ENCODE measurements at regions not wholly inside any gene's neighbourhood (a gene's known extent, or its start where the extent isn't known, plus 50 kb on each side); places are given as distances from the start of the nearest gene placed in this dataset.

DNA sequence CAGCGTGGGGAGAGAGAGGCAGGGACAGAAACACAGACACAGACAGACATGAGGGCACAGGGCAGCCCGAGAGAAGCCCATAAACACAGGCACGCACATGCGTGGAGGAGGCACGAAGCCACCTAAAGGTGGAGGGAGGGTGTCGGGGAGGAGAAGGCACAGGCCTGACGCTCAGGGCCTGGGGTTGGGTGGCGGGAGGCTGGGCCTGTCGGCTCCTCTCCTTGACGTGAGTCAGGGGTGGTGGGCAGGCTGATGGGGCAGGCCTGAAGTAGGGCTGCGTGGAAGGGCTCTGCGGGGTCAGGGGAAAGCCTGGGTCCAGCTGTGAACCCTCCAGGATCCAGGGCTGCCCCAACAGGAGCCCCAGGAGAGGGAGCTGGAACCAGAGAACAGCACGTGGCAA is 74.2 kb downstream of the EPHB3 start:
- Histone ChIP-seq H2AFZ (ENCODE audit: low read depth, low read length, poor library complexity, severe bottlenecking) (no peak overlapping the region), H3K9me2 (ENCODE audit: insufficient read depth) (no peaks in the 10 kb centered on the region), H3K4me3 (replicated peaks in 1 of 2; ENCODE audit: low read depth in 1 of 2, low read length in 2 of 2) (no peak overlapping the region), H3K27ac (ENCODE audit: low read depth, low read length) (no peak overlapping the region), H3K9me3 (ENCODE audit: control insufficient read depth in 1 of 2, insufficient read depth in 1 of 2, low read depth in 1 of 2, low read length in 2 of 2) (no peaks in the 10 kb centered on the region), H3K79me2 (ENCODE audit: insufficient read depth, low read length) (no peaks in the 10 kb centered on the region), H3K4me2 (ENCODE audit: low read length) (no peak overlapping the region), H3K27me3 (ENCODE audit: insufficient read depth, low read length) (no peaks in the 10 kb centered on the region), H3K9ac (ENCODE audit: low read length) (no peak overlapping the region), H3K36me3 (ENCODE audit: control insufficient read depth in 1 of 2, insufficient read depth in 2 of 2, low read length in 2 of 2) (no peaks in the 10 kb centered on the region), H4K20me1 (ENCODE audit: insufficient read depth) (no peaks in the 10 kb centered on the region), H3K4me1 (ENCODE audit: control insufficient read depth in 1 of 2, insufficient read depth in 2 of 2, low read length in 2 of 2) (peaks cover 3 to 12% of the 10 kb centered on the region in 2 experiments; a peak in 3 of 4 replicates)
- ChIA-PET POLR2A (no interaction called here), RAD21 (ENCODE audit: low non-redundant PET in 1 of 2, low total read pairs in 2 of 2, uncharacterized antibody in 2 of 2, unreplicated experiment in 2 of 2) (no interaction called here), CTCF (interaction anchor here (0.8 kb wide), 1 partner anchor 74 kb away, joined by 3 read pairs; the partner anchor contains the start of gene EPHB3)
- intact Hi-C loops (cut with micrococcal nuclease) = no loop called here
- TF ChIP-seq POLR2AphosphoS5 (IDR thresholded peaks at IDR 0.05; ENCODE audit: low read depth, low read length) = no peak
- no peak for TF ChIP-seq TCF7L2 (IDR thresholded peaks at IDR 0.05; ENCODE audit: borderline replicate concordance, extremely low read depth, insufficient read depth, insufficient read length)
- TF ChIP-seq, protein P1, sequence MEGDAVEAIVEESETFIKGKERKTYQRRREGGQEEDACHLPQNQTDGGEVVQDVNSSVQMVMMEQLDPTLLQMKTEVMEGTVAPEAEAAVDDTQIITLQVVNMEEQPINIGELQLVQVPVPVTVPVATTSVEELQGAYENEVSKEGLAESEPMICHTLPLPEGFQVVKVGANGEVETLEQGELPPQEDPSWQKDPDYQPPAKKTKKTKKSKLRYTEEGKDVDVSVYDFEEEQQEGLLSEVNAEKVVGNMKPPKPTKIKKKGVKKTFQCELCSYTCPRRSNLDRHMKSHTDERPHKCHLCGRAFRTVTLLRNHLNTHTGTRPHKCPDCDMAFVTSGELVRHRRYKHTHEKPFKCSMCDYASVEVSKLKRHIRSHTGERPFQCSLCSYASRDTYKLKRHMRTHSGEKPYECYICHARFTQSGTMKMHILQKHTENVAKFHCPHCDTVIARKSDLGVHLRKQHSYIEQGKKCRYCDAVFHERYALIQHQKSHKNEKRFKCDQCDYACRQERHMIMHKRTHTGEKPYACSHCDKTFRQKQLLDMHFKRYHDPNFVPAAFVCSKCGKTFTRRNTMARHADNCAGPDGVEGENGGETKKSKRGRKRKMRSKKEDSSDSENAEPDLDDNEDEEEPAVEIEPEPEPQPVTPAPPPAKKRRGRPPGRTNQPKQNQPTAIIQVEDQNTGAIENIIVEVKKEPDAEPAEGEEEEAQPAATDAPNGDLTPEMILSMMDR (IDR thresholded peaks at IDR 0.05 in 2 of 3, conservative IDR thresholded peaks at IDR 0.05 in 1 of 3; ENCODE audit: borderline replicate concordance in 1 of 3, insufficient read depth in 1 of 3, low read depth in 2 of 3, low read length in 2 of 3) = no peak
- no peak for TF ChIP-seq SRF (IDR thresholded peaks at IDR 0.05; ENCODE audit: low read depth)
- TF ChIP-seq, protein P2, sequence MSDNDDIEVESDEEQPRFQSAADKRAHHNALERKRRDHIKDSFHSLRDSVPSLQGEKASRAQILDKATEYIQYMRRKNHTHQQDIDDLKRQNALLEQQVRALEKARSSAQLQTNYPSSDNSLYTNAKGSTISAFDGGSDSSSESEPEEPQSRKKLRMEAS (IDR thresholded peaks at IDR 0.05) = no peak
- BruUV-seq (replicated peaks) = no TSS peak
- DNase-seq (ENCODE audit: low read depth, low spot score) (no peak), ATAC-seq (no peak)

DNA sequence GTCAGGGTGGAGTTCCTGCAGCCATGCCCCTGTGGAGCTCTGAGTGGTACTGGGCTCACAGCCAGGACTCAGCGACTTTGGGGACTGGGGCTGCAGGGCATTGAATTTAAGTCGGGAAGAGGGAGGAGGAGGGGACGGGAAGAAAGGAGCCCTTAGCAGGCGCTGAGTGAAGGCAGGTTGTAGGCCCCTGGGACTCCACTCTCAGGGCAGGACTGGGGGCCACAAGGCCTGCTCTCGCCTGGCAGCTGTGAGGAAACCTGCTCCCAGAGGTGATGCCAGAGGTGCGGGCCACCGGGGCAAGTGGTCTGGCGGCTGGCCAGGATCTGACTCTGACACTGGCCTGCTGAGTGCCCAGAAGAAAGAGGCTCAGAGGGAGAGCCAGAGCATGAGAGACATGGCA is 73.5 kb downstream of the EPHB3 start:
- Histone ChIP-seq H3K9me2 (ENCODE audit: insufficient read depth) (no peaks in the 10 kb centered on the region), H3K79me2 (ENCODE audit: insufficient read depth, low read length) (no peaks in the 10 kb centered on the region), H3K27ac (ENCODE audit: low read depth, low read length) (no peak overlapping the region), H2AFZ (ENCODE audit: low read depth, low read length, poor library complexity, severe bottlenecking) (no peak overlapping the region), H4K20me1 (ENCODE audit: insufficient read depth) (no peaks in the 10 kb centered on the region), H3K9ac (ENCODE audit: low read length) (no peak overlapping the region), H3K4me3 (replicated peaks in 1 of 2; ENCODE audit: low read depth in 1 of 2, low read length in 2 of 2) (no peak overlapping the region), H3K9me3 (ENCODE audit: control insufficient read depth in 1 of 2, insufficient read depth in 1 of 2, low read depth in 1 of 2, low read length in 2 of 2) (no peaks in the 10 kb centered on the region), H3K27me3 (ENCODE audit: insufficient read depth, low read length) (no peaks in the 10 kb centered on the region), H3K36me3 (ENCODE audit: control insufficient read depth in 1 of 2, insufficient read depth in 2 of 2, low read length in 2 of 2) (no peaks in the 10 kb centered on the region), H3K4me1 (ENCODE audit: control insufficient read depth in 1 of 2, insufficient read depth in 2 of 2, low read length in 2 of 2) (peaks cover 3 to 12% of the 10 kb centered on the region in 2 experiments; a peak in 3 of 4 replicates), H3K4me2 (ENCODE audit: low read length) (no peak overlapping the region)
- RAD21 ChIA-PET (ENCODE audit: low non-redundant PET in 1 of 2, low total read pairs in 2 of 2, uncharacterized antibody in 2 of 2, unreplicated experiment in 2 of 2) = no interaction called here
- DNase-seq (ENCODE audit: low read depth, low spot score) (no peak), ATAC-seq (no peak)
- no TSS peak for BruUV-seq (replicated peaks)
- CTCF ChIA-PET = no interaction called here
- POLR2A ChIA-PET = no interaction called here
- intact Hi-C loops (cut with micrococcal nuclease) = no loop called here
- no peak for TF ChIP-seq POLR2AphosphoS5 (IDR thresholded peaks at IDR 0.05; ENCODE audit: low read depth, low read length)
- TF ChIP-seq ZFX (IDR thresholded peaks at IDR 0.05) = no peak
- TF ChIP-seq SIN3A (IDR thresholded peaks at IDR 0.05; ENCODE audit: low read depth) = no peak
- TF ChIP-seq, protein P3, sequence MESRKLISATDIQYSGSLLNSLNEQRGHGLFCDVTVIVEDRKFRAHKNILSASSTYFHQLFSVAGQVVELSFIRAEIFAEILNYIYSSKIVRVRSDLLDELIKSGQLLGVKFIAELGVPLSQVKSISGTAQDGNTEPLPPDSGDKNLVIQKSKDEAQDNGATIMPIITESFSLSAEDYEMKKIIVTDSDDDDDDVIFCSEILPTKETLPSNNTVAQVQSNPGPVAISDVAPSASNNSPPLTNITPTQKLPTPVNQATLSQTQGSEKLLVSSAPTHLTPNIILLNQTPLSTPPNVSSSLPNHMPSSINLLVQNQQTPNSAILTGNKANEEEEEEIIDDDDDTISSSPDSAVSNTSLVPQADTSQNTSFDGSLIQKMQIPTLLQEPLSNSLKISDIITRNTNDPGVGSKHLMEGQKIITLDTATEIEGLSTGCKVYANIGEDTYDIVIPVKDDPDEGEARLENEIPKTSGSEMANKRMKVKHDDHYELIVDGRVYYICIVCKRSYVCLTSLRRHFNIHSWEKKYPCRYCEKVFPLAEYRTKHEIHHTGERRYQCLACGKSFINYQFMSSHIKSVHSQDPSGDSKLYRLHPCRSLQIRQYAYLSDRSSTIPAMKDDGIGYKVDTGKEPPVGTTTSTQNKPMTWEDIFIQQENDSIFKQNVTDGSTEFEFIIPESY (IDR thresholded peaks at IDR 0.05; ENCODE audit: extremely low read depth, insufficient replicate concordance, low read length) = no peak
- no peak for TF ChIP-seq EZH2 (IDR thresholded peaks at IDR 0.05)
- TF ChIP-seq JUND (IDR thresholded peaks at IDR 0.05) = no peak
- TF ChIP-seq, protein P2 (IDR thresholded peaks at IDR 0.05) = no peak
- TF ChIP-seq CBX3 (IDR thresholded peaks at IDR 0.05; ENCODE audit: low read depth) = no peak
- TF ChIP-seq, protein P4, sequence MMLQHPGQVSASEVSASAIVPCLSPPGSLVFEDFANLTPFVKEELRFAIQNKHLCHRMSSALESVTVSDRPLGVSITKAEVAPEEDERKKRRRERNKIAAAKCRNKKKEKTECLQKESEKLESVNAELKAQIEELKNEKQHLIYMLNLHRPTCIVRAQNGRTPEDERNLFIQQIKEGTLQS (IDR thresholded peaks at IDR 0.05) = no peak
- no peak for TF ChIP-seq ELF1 (IDR thresholded peaks at IDR 0.05; ENCODE audit: borderline replicate concordance, low read depth)
- TF ChIP-seq RAD21 (IDR thresholded peaks at IDR 0.05; ENCODE audit: low read depth) = no peak

All from HCT116 (cell line).